ENCODE measurements at regions not wholly inside any gene's neighbourhood (a gene's known extent, or its start where the extent isn't known, plus 50 kb on each side); places are given as distances from the start of the nearest gene placed in this dataset.
"Not testable (repeated sequence)": the region's sequence is repeated elsewhere in the genome, so short reads cannot be mapped to it uniquely, and the experiment has no call there.

- DNase-seq = no peak
- CTCF ChIA-PET = no interaction called here
- no peak for TF ChIP-seq CTCF (IDR thresholded peaks at IDR 0.05)
- POLR2A ChIA-PET = no interaction called here
- Mint-ChIP-seq H3K9me3 (no peaks in the 10 kb centered on the region), H3K27me3 (no peaks in the 10 kb centered on the region), H3K4me1 (ENCODE audit: low read depth) (no peaks in the 10 kb centered on the region), H3K4me3 (no peak overlapping the region), H3K36me3 (ENCODE audit: low read depth) (no peaks in the 10 kb centered on the region), H3K27ac (no peak overlapping the region)
- ATAC-seq (ENCODE audit: poor library complexity) = no peak
- no peaks in the 10 kb centered on the region for H3K4me1 ChIP-seq (ENCODE audit: insufficient read depth, low read length)
- no peaks in the 10 kb centered on the region for H3K27me3 ChIP-seq (ENCODE audit: control insufficient read depth in 1 of 2, insufficient read depth in 2 of 2, low read length in 2 of 2)
- no peaks in the 10 kb centered on the region for H3K9me3 ChIP-seq (ENCODE audit: control insufficient read depth in 1 of 2, insufficient read depth in 1 of 2, low read length in 2 of 2)
- no peak overlapping the region for H3K4me3 ChIP-seq (ENCODE audit: low read length)
- intact Hi-C loops (cut with DNase I, micrococcal nuclease) = no loop called here
- no peaks in the 10 kb centered on the region for H3K36me3 ChIP-seq (ENCODE audit: insufficient read depth, low read length)
- no peak overlapping the region for H3K27ac ChIP-seq (ENCODE audit: low read depth in 1 of 2, low read length in 2 of 2)
Measured at GRCh38 chr1:83418558-83418957, 580.4 kb downstream of the TTLL7 start.

- H3K27ac Mint-ChIP-seq; H3K27me3 Mint-ChIP-seq; DNase-seq; H3K27me3 ChIP-seq (ENCODE audit: control insufficient read depth in 1 of 2, insufficient read depth in 2 of 2, low read length in 2 of 2); H3K36me3 Mint-ChIP-seq (ENCODE audit: low read depth); H3K27ac ChIP-seq (ENCODE audit: low read depth in 1 of 2, low read length in 2 of 2); H3K9me3 ChIP-seq (ENCODE audit: control insufficient read depth in 1 of 2, insufficient read depth in 1 of 2, low read length in 2 of 2); H3K4me3 Mint-ChIP-seq; POLR2A ChIA-PET; H3K4me1 ChIP-seq (ENCODE audit: insufficient read depth, low read length); H3K4me3 ChIP-seq (ENCODE audit: low read length); H3K9me3 Mint-ChIP-seq; H3K36me3 ChIP-seq (ENCODE audit: insufficient read depth, low read length); intact Hi-C loops (cut with DNase I, micrococcal nuclease); CTCF ChIA-PET; H3K4me1 Mint-ChIP-seq (ENCODE audit: low read depth); ATAC-seq (ENCODE audit: poor library complexity): not testable (repeated sequence)
Measured at GRCh38 chr1:83413839-83414107, 585.2 kb downstream of the TTLL7 start.

GRCh38 chr1:83410746-83411413, 588.1 kb downstream of the TTLL7 start:
- ATAC-seq (ENCODE audit: poor library complexity); H3K27ac ChIP-seq (ENCODE audit: low read depth in 1 of 2, low read length in 2 of 2); H3K4me1 Mint-ChIP-seq (ENCODE audit: low read depth); H3K4me1 ChIP-seq (ENCODE audit: insufficient read depth, low read length); H3K9me3 ChIP-seq (ENCODE audit: control insufficient read depth in 1 of 2, insufficient read depth in 1 of 2, low read length in 2 of 2); H3K27me3 Mint-ChIP-seq; DNase-seq; H3K4me3 ChIP-seq (ENCODE audit: low read length); H3K27me3 ChIP-seq (ENCODE audit: control insufficient read depth in 1 of 2, insufficient read depth in 2 of 2, low read length in 2 of 2); intact Hi-C loops (cut with DNase I, micrococcal nuclease); H3K36me3 Mint-ChIP-seq (ENCODE audit: low read depth); POLR2A ChIA-PET; H3K27ac Mint-ChIP-seq; H3K9me3 Mint-ChIP-seq; H3K36me3 ChIP-seq (ENCODE audit: insufficient read depth, low read length); CTCF ChIA-PET; H3K4me3 Mint-ChIP-seq: not testable (repeated sequence)

GRCh38 chr1:83406693-83407371, 592.1 kb downstream of the TTLL7 start:
- H3K9me3 ChIP-seq (ENCODE audit: control insufficient read depth in 1 of 2, insufficient read depth in 1 of 2, low read length in 2 of 2); H3K4me3 ChIP-seq (ENCODE audit: low read length); CTCF ChIA-PET; H3K9me3 Mint-ChIP-seq; H3K36me3 ChIP-seq (ENCODE audit: insufficient read depth, low read length); H3K27me3 ChIP-seq (ENCODE audit: control insufficient read depth in 1 of 2, insufficient read depth in 2 of 2, low read length in 2 of 2); H3K4me1 ChIP-seq (ENCODE audit: insufficient read depth, low read length); intact Hi-C loops (cut with DNase I, micrococcal nuclease); H3K27me3 Mint-ChIP-seq; H3K4me3 Mint-ChIP-seq; ATAC-seq (ENCODE audit: poor library complexity); POLR2A ChIA-PET; H3K4me1 Mint-ChIP-seq (ENCODE audit: low read depth); H3K27ac ChIP-seq (ENCODE audit: low read depth in 1 of 2, low read length in 2 of 2); H3K36me3 Mint-ChIP-seq (ENCODE audit: low read depth); DNase-seq; H3K27ac Mint-ChIP-seq: not testable (repeated sequence)

- H3K4me1 ChIP-seq (ENCODE audit: insufficient read depth, low read length); DNase-seq; H3K9me3 Mint-ChIP-seq; H3K4me1 Mint-ChIP-seq (ENCODE audit: low read depth); intact Hi-C loops (cut with DNase I, micrococcal nuclease); H3K4me3 ChIP-seq (ENCODE audit: low read length); H3K27me3 ChIP-seq (ENCODE audit: control insufficient read depth in 1 of 2, insufficient read depth in 2 of 2, low read length in 2 of 2); CTCF ChIA-PET; H3K27ac Mint-ChIP-seq; H3K4me3 Mint-ChIP-seq; H3K27me3 Mint-ChIP-seq; H3K36me3 Mint-ChIP-seq (ENCODE audit: low read depth); ATAC-seq (ENCODE audit: poor library complexity); H3K9me3 ChIP-seq (ENCODE audit: control insufficient read depth in 1 of 2, insufficient read depth in 1 of 2, low read length in 2 of 2); H3K36me3 ChIP-seq (ENCODE audit: insufficient read depth, low read length); H3K27ac ChIP-seq (ENCODE audit: low read depth in 1 of 2, low read length in 2 of 2); POLR2A ChIA-PET: not testable (repeated sequence)
Measured at GRCh38 chr1:83405789-83406188, 593.1 kb downstream of the TTLL7 start.

GRCh38 chr1:83403500-83403899, 595.4 kb downstream of the TTLL7 start:
- H3K4me3 ChIP-seq (ENCODE audit: low read length); H3K4me1 ChIP-seq (ENCODE audit: insufficient read depth, low read length); DNase-seq; H3K27ac ChIP-seq (ENCODE audit: low read depth in 1 of 2, low read length in 2 of 2); H3K36me3 Mint-ChIP-seq (ENCODE audit: low read depth); H3K9me3 Mint-ChIP-seq; H3K4me3 Mint-ChIP-seq; H3K27me3 ChIP-seq (ENCODE audit: control insufficient read depth in 1 of 2, insufficient read depth in 2 of 2, low read length in 2 of 2); intact Hi-C loops (cut with DNase I, micrococcal nuclease); H3K36me3 ChIP-seq (ENCODE audit: insufficient read depth, low read length); ATAC-seq (ENCODE audit: poor library complexity); H3K27me3 Mint-ChIP-seq; H3K27ac Mint-ChIP-seq; H3K9me3 ChIP-seq (ENCODE audit: control insufficient read depth in 1 of 2, insufficient read depth in 1 of 2, low read length in 2 of 2); CTCF ChIA-PET; H3K4me1 Mint-ChIP-seq (ENCODE audit: low read depth); POLR2A ChIA-PET: not testable (repeated sequence)
